HG03159 (cell line): ENCODE measurements at regions not wholly inside any gene's neighbourhood (a gene's known extent, or its start where the extent isn't known, plus 50 kb on each side); places are given as distances from the start of the nearest gene placed in this dataset.

Experiments used
- ATAC-seq: cut with Tn5 transposase; IDR thresholded peaks from one replicate; pipeline ENCODE4 v1.9.1; 2021; ENCODE audit warnings: mild to moderate bottlenecking, moderate library complexity; ENCODE audit not compliant: unreplicated experiment

GRCh38 chr1:67582625-67583461, 102.2 kb upstream of the GADD45A start:
- ATAC-seq, result no peak

DNA sequence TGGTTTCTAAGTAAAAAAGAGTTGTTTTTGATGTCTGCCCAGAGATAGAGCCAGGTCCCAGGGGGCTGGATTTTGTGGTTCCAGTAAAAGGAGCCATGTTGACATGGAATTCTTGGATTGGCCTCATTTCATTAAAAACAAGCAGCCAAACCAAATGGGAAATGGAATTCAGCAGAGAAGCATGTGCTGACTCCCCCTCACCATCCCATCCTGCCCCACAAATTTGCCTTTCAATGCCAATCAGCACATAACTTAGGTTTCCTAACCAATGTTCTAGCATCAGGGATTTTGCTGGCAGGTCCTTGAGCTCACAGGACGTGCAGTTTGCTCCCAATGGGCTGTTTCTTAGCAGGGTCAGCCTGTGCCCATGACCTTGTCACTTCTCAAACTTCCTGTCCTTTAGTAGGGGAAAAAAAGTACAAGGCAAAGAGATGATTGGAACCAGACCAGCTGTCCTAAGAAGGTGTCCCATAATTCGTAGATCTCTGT, 101.5 kb upstream of the GADD45A start:
- ATAC-seq, result no peak

- no peak for ATAC-seq
Observed at GRCh38 chr1:67584938-67585337, 100.1 kb upstream of the GADD45A start.

GRCh38 chr1:67586596-67586995, 98.4 kb upstream of the GADD45A start:
- no peak for ATAC-seq

- ATAC-seq, result no peak
Observed at GRCh38 chr1:67588178-67588855, 96.7 kb upstream of the GADD45A start.

GRCh38 chr1:67589519-67590233, 95.3 kb upstream of the GADD45A start:
- ATAC-seq, result no peak

DNA sequence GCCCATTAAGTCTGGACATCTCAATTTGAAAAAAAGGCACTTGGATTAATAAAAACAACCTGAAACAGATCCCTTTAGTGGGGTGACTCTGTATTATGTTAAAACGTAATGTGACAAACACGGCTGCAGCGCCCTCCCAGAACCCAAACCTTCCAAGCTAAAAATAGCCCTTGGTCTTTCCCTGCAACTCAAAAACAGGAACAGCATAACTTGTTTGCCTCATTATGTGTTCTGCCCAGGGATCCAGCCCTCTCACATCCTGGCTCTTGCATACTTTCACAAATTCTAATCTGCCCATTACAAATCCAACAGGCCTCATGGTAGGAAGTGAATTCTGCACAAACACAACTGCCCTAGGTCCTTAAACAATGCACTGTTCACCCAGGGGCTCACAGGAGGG, 94.7 kb upstream of the GADD45A start:
- ATAC-seq, result no peak

GRCh38 chr1:67594764-67595163, 90.2 kb upstream of the GADD45A start:
- no peak for ATAC-seq

DNA sequence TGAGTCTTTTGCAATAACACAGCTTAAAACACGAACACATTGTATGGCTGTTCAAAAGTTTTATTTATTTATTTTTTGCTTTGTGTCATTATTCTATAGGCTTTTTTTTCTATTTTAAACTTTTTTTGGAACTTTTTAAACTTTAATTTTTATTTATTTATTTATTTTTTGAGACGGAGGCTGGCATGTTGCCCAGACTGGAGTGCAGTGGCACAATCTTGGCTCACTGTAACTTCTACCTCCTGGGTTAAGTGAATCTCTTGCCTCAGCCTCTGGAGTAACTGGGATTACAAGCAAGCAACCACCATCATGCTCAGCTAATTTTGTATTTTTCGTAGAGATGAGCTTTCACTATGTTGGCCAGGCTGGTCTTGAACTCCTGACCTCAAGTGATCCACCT, 88.3 kb upstream of the GADD45A start:
- no peak for ATAC-seq

DNA sequence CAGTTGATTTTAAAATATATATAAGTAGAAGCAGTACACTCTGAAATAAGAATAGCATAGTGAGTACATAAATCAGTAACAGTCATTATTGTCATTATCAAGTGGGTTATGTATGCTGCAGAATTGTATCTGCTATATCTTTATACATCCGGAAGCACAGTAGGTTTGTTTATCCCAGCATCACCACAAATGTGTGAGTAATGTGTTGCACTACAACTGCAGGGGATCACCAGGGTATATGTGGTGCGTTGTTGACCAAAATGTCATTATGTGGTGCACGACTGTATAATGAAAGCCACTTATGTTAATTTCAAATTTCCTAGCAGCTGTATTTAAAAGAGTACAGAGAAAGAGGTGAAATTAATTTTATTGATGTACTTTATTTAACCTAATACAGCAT, 87.7 kb upstream of the GADD45A start:
- no peak for ATAC-seq

GRCh38 chr1:67599085-67599484, 85.9 kb upstream of the GADD45A start:
- no peak for ATAC-seq

DNA sequence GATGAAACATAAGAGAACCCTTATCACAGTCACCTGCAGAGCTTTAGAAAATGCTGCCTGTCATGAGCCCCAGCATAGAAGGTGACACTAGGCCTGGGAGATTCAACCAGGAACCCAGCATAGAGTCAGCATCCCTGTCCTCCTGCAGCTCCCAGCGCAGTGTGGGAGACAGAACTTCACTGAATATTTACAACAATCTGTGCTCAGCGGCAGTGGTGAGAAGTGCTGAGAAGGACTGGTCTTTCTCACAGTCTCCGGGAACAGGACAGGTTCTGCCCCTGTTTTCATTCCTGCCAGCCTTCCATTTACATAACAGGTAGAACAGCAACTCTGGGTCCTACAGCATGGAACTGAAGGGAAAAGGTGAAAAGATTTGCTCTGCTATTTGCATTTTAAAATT, 83.5 kb upstream of the GADD45A start:
- ATAC-seq, result no peak

- no peak for ATAC-seq
Observed at GRCh38 chr1:67601955-67602354, 83.0 kb upstream of the GADD45A start.

GRCh38 chr1:67604778-67605177, 80.2 kb upstream of the GADD45A start:
- no peak for ATAC-seq

DNA sequence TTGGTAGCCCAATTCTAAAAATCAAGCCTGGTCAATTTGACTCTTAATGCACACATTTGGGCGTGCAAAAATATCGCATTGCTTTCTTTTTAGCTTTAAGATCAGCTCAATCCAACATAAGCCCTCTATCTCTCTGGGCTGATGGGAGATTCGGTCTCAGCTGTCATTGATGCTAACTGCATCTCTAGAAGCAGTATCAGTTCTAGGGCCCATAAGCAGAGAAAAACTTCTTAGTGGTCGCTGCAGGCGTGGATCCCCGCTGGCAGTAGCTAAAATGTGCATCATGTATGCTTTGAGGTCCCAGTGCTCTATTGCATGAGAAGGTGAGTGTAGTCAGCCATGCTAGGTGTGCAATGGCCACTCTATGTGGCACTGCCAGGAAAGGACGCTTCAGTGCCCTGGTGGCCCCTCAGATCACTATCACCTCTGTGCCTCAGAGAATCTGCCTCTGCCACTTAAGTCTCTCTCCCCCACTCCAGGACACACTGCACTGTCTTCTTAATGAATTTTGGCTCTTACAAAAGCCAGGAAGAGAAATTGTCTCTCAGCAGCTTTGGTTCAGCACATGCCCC, 79.7 kb upstream of the GADD45A start:
- ATAC-seq, result no peak

DNA sequence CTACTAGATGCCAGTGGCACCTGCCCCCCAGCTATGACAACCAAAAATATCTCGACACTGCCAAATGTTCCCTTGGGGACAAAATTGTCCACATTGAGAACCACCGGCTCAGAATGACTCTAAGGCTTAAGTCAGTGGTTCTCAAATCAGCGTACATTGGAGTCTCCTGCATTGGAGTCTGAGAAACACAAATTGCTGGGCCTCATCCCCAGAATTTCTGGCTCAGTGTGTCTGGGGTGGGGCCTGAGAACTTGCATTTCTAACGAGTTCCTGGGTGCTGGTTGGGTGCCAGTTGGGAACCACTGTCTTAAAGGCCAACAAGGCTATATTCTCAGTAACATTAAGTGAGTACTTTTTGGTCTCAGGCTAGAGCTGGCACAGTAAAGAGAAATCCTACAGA, 77.7 kb upstream of the GADD45A start:
- no peak for ATAC-seq

- no peak for ATAC-seq
Observed at GRCh38 chr1:67607699-67608098, 77.3 kb upstream of the GADD45A start.

DNA sequence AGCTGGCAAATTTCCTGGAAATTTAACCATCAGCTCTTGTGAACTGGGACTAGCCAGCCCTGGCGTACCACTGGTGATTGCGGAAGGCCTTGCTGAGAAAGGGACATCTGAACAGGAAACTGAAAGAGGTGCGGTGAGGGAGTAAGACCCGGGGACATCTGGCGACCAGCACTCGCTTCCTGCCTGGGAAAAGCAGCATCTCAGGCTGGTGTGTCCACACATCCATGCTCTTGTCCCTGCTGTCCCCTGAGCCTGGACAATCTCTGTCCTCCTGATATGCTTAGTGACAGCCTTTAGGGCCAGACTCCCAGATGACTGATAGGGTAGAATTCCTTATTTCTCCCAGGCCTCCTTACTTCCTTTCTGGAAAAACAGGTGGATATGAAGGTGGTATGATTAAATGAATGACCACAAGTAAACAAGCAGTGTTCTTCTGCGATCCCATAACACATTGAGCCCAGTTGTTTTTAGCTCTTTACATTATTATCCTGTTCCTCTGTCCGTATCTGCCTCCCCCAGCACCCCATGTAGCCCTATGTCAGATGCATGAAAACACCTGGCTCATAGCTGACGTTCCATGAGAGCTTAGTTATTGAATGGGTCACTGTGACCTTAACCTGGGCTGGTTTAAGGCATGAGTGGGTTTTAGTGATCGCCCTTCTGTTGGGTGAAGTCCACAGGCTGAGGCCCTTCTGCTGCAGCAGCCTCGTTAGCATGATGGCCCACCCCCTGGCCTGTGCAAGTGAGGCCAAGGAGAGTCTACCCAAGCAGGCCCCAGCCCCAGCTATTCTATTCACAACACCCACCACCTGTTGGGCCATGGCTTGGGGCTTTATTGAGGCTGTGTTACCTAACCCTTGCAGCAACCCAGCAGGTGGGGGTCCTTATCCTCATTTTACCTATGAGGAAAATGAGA, 76.1 kb upstream of the GADD45A start:
- ATAC-seq, result no peak

- no peak for ATAC-seq
Observed at GRCh38 chr1:67609577-67610341, 75.2 kb upstream of the GADD45A start.

DNA sequence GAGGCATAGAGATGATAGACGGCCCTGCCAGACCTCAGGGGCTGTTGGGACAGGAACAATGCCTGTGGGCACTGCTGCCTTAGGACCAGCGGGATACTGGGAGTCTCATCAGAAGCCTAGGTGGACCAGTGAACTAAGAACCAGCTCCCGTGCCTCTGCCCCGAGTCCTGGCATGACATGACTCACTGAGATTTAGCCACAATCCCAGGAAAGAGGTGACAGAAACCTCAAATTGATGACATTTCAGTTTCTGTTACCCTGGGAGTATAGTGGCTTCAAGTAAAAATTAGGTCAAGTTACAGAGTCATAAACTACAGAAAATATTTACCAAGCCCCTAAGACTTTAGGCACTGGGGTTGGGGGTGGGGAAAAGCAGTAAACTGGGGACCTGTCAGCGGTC, 74.6 kb upstream of the GADD45A start:
- ATAC-seq, result no peak
